Activated CD4-positive, alpha-beta T cell treated with anti-CD3 and anti-CD28 coated beads, Interleukin-2, amount 50 U/mL, for 24 hours (primary cell): ENCODE measurements at regions not wholly inside any gene's neighbourhood (a gene's known extent, or its start where the extent isn't known, plus 50 kb on each side); places are given as distances from the start of the nearest gene placed in this dataset.
"Not testable (repeated sequence)": the region's sequence is repeated elsewhere in the genome, so short reads cannot be mapped to it uniquely, and the experiment has no call there.

Experiments
- DNase-seq, 2 donors: peaks; one replicate each; pipeline ENCODE4 v3.0.0-alpha.2; 2020; ENCODE audit warnings: low read depth in 1 of 2, low spot score in 1 of 2

GRCh38 chr9:32136700-32137339, 247.6 kb upstream of the ACO1 start:
- no peak for DNase-seq

GRCh38 chr9:32142074-32142473, 242.4 kb upstream of the ACO1 start:
- no peak for DNase-seq

- not testable (repeated sequence) for DNase-seq
These were observed 235.9 kb upstream of the ACO1 start for GRCh38 chr9:32148553-32148952.

GRCh38 chr9:32161209-32161608, 223.2 kb upstream of the ACO1 start:
- DNase-seq, result no peak

GRCh38 chr9:32161720-32162119, 222.7 kb upstream of the ACO1 start:
- DNase-seq, result no peak

- DNase-seq, result not testable (repeated sequence)
These were observed 218.1 kb upstream of the ACO1 start for GRCh38 chr9:32166316-32166715.

GRCh38 chr9:32171339-32171738, 213.1 kb upstream of the ACO1 start:
- no peak for DNase-seq

- DNase-seq, result no peak
These were observed 212.2 kb upstream of the ACO1 start for GRCh38 chr9:32172256-32172655.

- DNase-seq, result no peak
These were observed 207.0 kb upstream of the ACO1 start for GRCh38 chr9:32177396-32177795.

- DNase-seq, result no peak
These were observed 203.8 kb upstream of the ACO1 start for GRCh38 chr9:32180597-32180996.

- DNase-seq, result no peak
These were observed 184.2 kb upstream of the ACO1 start for GRCh38 chr9:32200241-32200640.

- DNase-seq, result no peak
These were observed 183.5 kb upstream of the ACO1 start for GRCh38 chr9:32200896-32201295.

- not testable (repeated sequence) for DNase-seq
These were observed 175.3 kb upstream of the ACO1 start for GRCh38 chr9:32209164-32209563.

- DNase-seq, result no peak
These were observed 166.2 kb upstream of the ACO1 start for GRCh38 chr9:32218100-32218767.

- no peak for DNase-seq
These were observed 163.7 kb upstream of the ACO1 start for GRCh38 chr9:32220750-32221149.

GRCh38 chr9:32234451-32234850, 150.0 kb upstream of the ACO1 start:
- no peak for DNase-seq

- no peak for DNase-seq
These were observed 137.3 kb upstream of the ACO1 start for GRCh38 chr9:32247168-32247567.

GRCh38 chr9:32248189-32248712, 136.2 kb upstream of the ACO1 start:
- DNase-seq, result no peak

- peak in 1 of 2 donors; percentile 13 for DNase-seq
These were observed 132.9 kb upstream of the ACO1 start for GRCh38 chr9:32251539-32251938.

GRCh38 chr9:32253731-32254130, 130.7 kb upstream of the ACO1 start:
- no peak for DNase-seq

- no peak for DNase-seq
These were observed 129.4 kb upstream of the ACO1 start for GRCh38 chr9:32255026-32255425.

GRCh38 chr9:32258482-32258881, 126.0 kb upstream of the ACO1 start:
- no peak for DNase-seq
